HEK293 (cell line): ENCODE measurements at regions not wholly inside any gene's neighbourhood (a gene's known extent, or its start where the extent isn't known, plus 50 kb on each side); places are given as distances from the start of the nearest gene placed in this dataset.

Experiments used
- CTCF ChIA-PET: fragments of 350-600 bp; formaldehyde crosslinking; extraction: SDS; loops from one replicate; lab custom pipeline; 2021; ENCODE audit warnings: antibody characterized with exemption; lab: Yijun Ruan, JAX
- POLR2A ChIA-PET: fragments of 300-600 bp; formaldehyde crosslinking; extraction: SDS; loops from one replicate; lab custom pipeline; 2020; ENCODE audit warnings: antibody characterized with exemption, inconsistent platforms; lab: Yijun Ruan, JAX
- H3K27ac ChIP-seq: fragments of 200-500 bp; sonication (Bioruptor generic); 2 replicates; pipeline ENCODE4 v1.5.1; 2014; ENCODE audit warnings: low read depth, low read length, control low read depth, inconsistent platforms; ENCODE audit errors: extremely low read depth
- H3K36me3 ChIP-seq, 2 experiments: fragments of 200-500 bp in 1 of 2; sonication (Bioruptor generic) in 1 of 2; 1 replicate in 1 of 2; 2 replicates in 1 of 2; pipeline ENCODE4 v1.5.1; 2014 to 2017; ENCODE audit warnings: inconsistent platforms in 2 of 2, low read length in 2 of 2; ENCODE audit not compliant: control insufficient read depth in 2 of 2, insufficient read depth in 1 of 2
- H3K4me1 ChIP-seq: fragments of 200-500 bp; sonication (Bioruptor generic); 2 replicates; pipeline ENCODE4 v1.5.1; 2014; ENCODE audit warnings: mild to moderate bottlenecking, low read length, inconsistent platforms; ENCODE audit not compliant: control insufficient read depth, insufficient read depth
- H3K4me3 ChIP-seq: 2 replicates; pipeline ENCODE4 v1.5.1; 2011; ENCODE audit warnings: low read depth, mild to moderate bottlenecking, control low read depth, low read length, moderate library complexity
- H3K9me3 ChIP-seq: fragments of 200-500 bp; sonication (Bioruptor generic); 2 replicates; pipeline ENCODE4 v1.5.1; 2014; ENCODE audit warnings: low read depth, low read length, inconsistent platforms; ENCODE audit not compliant: control insufficient read depth, insufficient read depth
- PBX3 ChIP-seq: sonication (generic); formaldehyde crosslinking; IDR thresholded peaks from 2 replicates; pipeline ENCODE4 v1.8.1; 2022; ENCODE audit warnings: mild to moderate bottlenecking, moderate library complexity, missing genetic modification reagents
- ZBTB49 ChIP-seq: fragments of 450-650 bp; formaldehyde crosslinking; IDR thresholded peaks from 2 replicates; pipeline ENCODE4 v1.5.1; 2016; ENCODE audit warnings: missing biosample characterization, missing genetic modification characterization, low read depth
- ZBTB6 ChIP-seq: fragments of 450-650 bp; formaldehyde crosslinking; IDR thresholded peaks from 2 replicates; pipeline ENCODE4 v1.5.1; 2017; ENCODE audit warnings: missing biosample characterization, missing genetic modification characterization
- ZNF146 ChIP-seq: fragments of 450-650 bp; formaldehyde crosslinking; IDR thresholded peaks from 2 replicates; pipeline ENCODE4 v1.5.1; 2016; ENCODE audit warnings: missing biosample characterization, missing genetic modification characterization
- ZNF211 ChIP-seq: fragments of 450-650 bp; formaldehyde crosslinking; IDR thresholded peaks from 2 replicates; pipeline ENCODE4 v1.5.1; 2016; ENCODE audit warnings: low read depth, missing biosample characterization, missing genetic modification characterization
- ZNF239 ChIP-seq: fragments of 450-650 bp; formaldehyde crosslinking; IDR thresholded peaks from 2 replicates; pipeline ENCODE4 v1.5.1; 2016; ENCODE audit warnings: missing biosample characterization, missing genetic modification characterization
- ZNF398 ChIP-seq: fragments of 450-650 bp; formaldehyde crosslinking; IDR thresholded peaks from 2 replicates; pipeline ENCODE4 v1.5.1; 2017; ENCODE audit warnings: missing biosample characterization, missing genetic modification characterization
- ZNF473 ChIP-seq: fragments of 450-650 bp; formaldehyde crosslinking; IDR thresholded peaks from 2 replicates; pipeline ENCODE4 v1.5.1; 2017; ENCODE audit warnings: missing biosample characterization, missing genetic modification characterization
- ZNF580 ChIP-seq: fragments of 450-650 bp; formaldehyde crosslinking; IDR thresholded peaks from 2 replicates; pipeline ENCODE4 v1.5.1; 2016; ENCODE audit warnings: missing biosample characterization, missing genetic modification characterization
- ZNF585B ChIP-seq: fragments of 450-650 bp; formaldehyde crosslinking; IDR thresholded peaks from 2 replicates; pipeline ENCODE4 v1.5.1; 2016; ENCODE audit warnings: missing biosample characterization, missing genetic modification characterization
- ZNF600 ChIP-seq: fragments of 450-650 bp; formaldehyde crosslinking; IDR thresholded peaks from 2 replicates; pipeline ENCODE4 v1.5.1; 2016; ENCODE audit warnings: missing biosample characterization, missing genetic modification characterization
- ZNF664 ChIP-seq: fragments of 450-650 bp; formaldehyde crosslinking; IDR thresholded peaks from 2 replicates; pipeline ENCODE4 v1.5.1; 2016; ENCODE audit warnings: missing biosample characterization, missing genetic modification characterization
- ZXDB ChIP-seq: fragments of 450-650 bp; formaldehyde crosslinking; IDR thresholded peaks from 2 replicates; pipeline ENCODE4 v1.5.1; 2016; ENCODE audit warnings: missing biosample characterization, missing genetic modification characterization

GRCh38 chr14:26017270-26017669 is 580.6 kb downstream of the NOVA1 start:
- no peaks in the 10 kb centered on the region for H3K9me3 ChIP-seq
- POLR2A ChIA-PET = no interaction called here
- no peaks in the 10 kb centered on the region for H3K4me1 ChIP-seq
- CTCF ChIA-PET = no interaction called here
- H3K27ac ChIP-seq = no peak overlapping the region
- no peak for TF ChIP-seq ZNF600 (tag by site-specific recombination)
- no peak for TF ChIP-seq ZBTB49 (tag by site-specific recombination)
- TF ChIP-seq ZNF473 (tag by site-specific recombination) = no peak
- no peak overlapping the region for H3K4me3 ChIP-seq
- no peaks in the 10 kb centered on the region for H3K36me3 ChIP-seq

- TF ChIP-seq ZNF580 (tag by site-specific recombination) (no peak), ZNF239 (tag by site-specific recombination) (no peak), ZNF585B (tag by site-specific recombination) (no peak), ZNF146 (tag by site-specific recombination) (no peak), ZNF473 (tag by site-specific recombination) (no peak), ZNF664 (tag by site-specific recombination) (no peak), ZXDB (no peak)
- CTCF ChIA-PET = interaction anchor here (0.6 to 1.0 kb wide), 6 partner anchors 13 to 207 kb away, joined by 3 to 4 read pairs (median 3); no protein-coding TSS in a partner anchor
Observed at GRCh38 chr14:26008290-26008689, 589.5 kb downstream of the NOVA1 start.

GRCh38 chr14:26004342-26004741 is 593.5 kb downstream of the NOVA1 start:
- TF ChIP-seq PBX3 (CRISPR knock-in tag) (no peak), ZNF398 (tag by site-specific recombination) (no peak), ZNF211 (tag by site-specific recombination) (no peak), ZBTB6 (no peak)
- TF ChIP-seq, all 188 proteins: peak for 0

More at GRCh38 chr14:26008290-26008689, 589.5 kb downstream of the NOVA1 start:
- H3K4me1 ChIP-seq = no peaks in the 10 kb centered on the region
- no peaks in the 10 kb centered on the region for H3K36me3 ChIP-seq
- no peaks in the 10 kb centered on the region for H3K9me3 ChIP-seq
- no peak overlapping the region for H3K27ac ChIP-seq
- POLR2A ChIA-PET = no interaction called here
- H3K4me3 ChIP-seq = no peak overlapping the region

More at GRCh38 chr14:26004342-26004741, 593.5 kb downstream of the NOVA1 start:
- Histone ChIP-seq H3K27ac (no peak overlapping the region), H3K4me1 (no peaks in the 10 kb centered on the region), H3K4me3 (no peak overlapping the region), H3K9me3 (no peaks in the 10 kb centered on the region), H3K36me3 (no peaks in the 10 kb centered on the region)
- CTCF ChIA-PET = no interaction called here
- POLR2A ChIA-PET = no interaction called here
